Tibial nerve (tissue), 4 donors: ENCODE measurements at regions not wholly inside any gene's neighbourhood (a gene's known extent, or its start where the extent isn't known, plus 50 kb on each side); places are given as distances from the start of the nearest gene placed in this dataset.

Experiments used
- DNase-seq, 2 donors: peaks; one replicate each; pipeline ENCODE4 v3.0.0-alpha.2; 2019; ENCODE audit warnings: low spot score in 2 of 2
- H3K27ac ChIP-seq, 4 donors: fragments of 200-600 bp; sonication (generic) in 3 of 4; one replicate each; pipeline ENCODE4 v1.5.1; 2017 to 2019; ENCODE audit warnings: mild to moderate bottlenecking in 1 of 4
- H3K27me3 ChIP-seq, 2 donors: fragments of 200-600 bp; sonication (generic) in 1 of 2; one replicate each; pipeline versions ENCODE4 v1.5.1 to v1.6.0; 2017 to 2019
- H3K36me3 ChIP-seq, 3 donors: fragments of 200-600 bp; sonication (generic); one replicate each; pipeline ENCODE4 v1.5.1; 2018 to 2019
- H3K4me1 ChIP-seq, 4 donors: fragments of 200-600 bp; sonication (generic) in 3 of 4; one replicate each; pipeline ENCODE4 v1.5.1; 2017 to 2019
- H3K4me3 ChIP-seq, 4 donors: fragments of 200-600 bp; sonication (generic) in 3 of 4; one replicate each; pipeline ENCODE4 v1.5.1; 2017 to 2019; ENCODE audit warnings: mild to moderate bottlenecking in 1 of 4, moderate library complexity in 1 of 4
- H3K9me3 ChIP-seq, 4 donors: fragments of 200-600 bp; sonication (generic) in 3 of 4; one replicate each; pipeline ENCODE4 v1.5.1; 2017 to 2019
- CTCF ChIP-seq, 5 experiments: fragments of 200-600 bp in 3 of 5; fragments of 450-650 bp in 2 of 5; sonication (generic) in 3 of 5; IDR thresholded peaks; one replicate each; pipeline ENCODE4 v1.5.1; 2016 to 2019; ENCODE audit warnings: antibody characterized with exemption in 5 of 5, mild to moderate bottlenecking in 3 of 5, moderate library complexity in 2 of 5
- EP300 ChIP-seq, 2 donors: sonication (generic); formaldehyde crosslinking; IDR thresholded peaks; one replicate each; pipeline ENCODE4 v1.6.1; 2017; ENCODE audit warnings: antibody characterized with exemption in 2 of 2, mild to moderate bottlenecking in 1 of 2
- POLR2A ChIP-seq, 2 donors: fragments of 450-650 bp; IDR thresholded peaks; one replicate each; pipeline ENCODE4 v1.6.1; 2017; ENCODE audit warnings: antibody characterized with exemption in 2 of 2, mild to moderate bottlenecking in 2 of 2, moderate library complexity in 2 of 2
- WGBS, 2 donors: methylation state at CpG; one replicate each; pipeline ENCODE4 v1.1.5; 2018; 5-methylcytosine and 5-hydroxymethylcytosine counted together

GRCh38 chrY:19644889-19645638 lies 99.5 kb downstream of the KDM5D start:
- no peak overlapping the region for H3K27ac ChIP-seq
- no peak overlapping the region for H3K4me3 ChIP-seq
- no peaks in the 10 kb centered on the region for H3K36me3 ChIP-seq
- no peaks in the 10 kb centered on the region for H3K27me3 ChIP-seq
- no peak for DNase-seq
- peaks cover 0 to 10% (median 0%) of the 10 kb centered on the region in 4 donors for H3K9me3 ChIP-seq
- WGBS, 2 donors: 88% methylated on average over 2 of the region's 3 CpGs; no CpG with 5 or more reads in 1 of the 2 donors
- no peaks in the 10 kb centered on the region for H3K4me1 ChIP-seq
- TF ChIP-seq EP300 (IDR thresholded peaks at IDR 0.05) (no peak), CTCF (IDR thresholded peaks at IDR 0.05) (no peak), POLR2A (IDR thresholded peaks at IDR 0.05) (no peak)

GRCh38 chrY:19637651-19638347 lies 106.7 kb downstream of the KDM5D start:
- peaks cover 0 to 9% (median 0%) of the 10 kb centered on the region in 4 donors for H3K9me3 ChIP-seq
- H3K27ac ChIP-seq: no peak overlapping the region
- no peak overlapping the region for H3K4me3 ChIP-seq
- 79% methylated on average over 2 of the region's 4 CpGs; no CpG with 5 or more reads in 1 of the 2 donors for WGBS, 2 donors
- TF ChIP-seq CTCF (IDR thresholded peaks at IDR 0.05) (no peak), EP300 (IDR thresholded peaks at IDR 0.05) (no peak), POLR2A (IDR thresholded peaks at IDR 0.05) (no peak)
- DNase-seq: no peak
- H3K4me1 ChIP-seq: no peaks in the 10 kb centered on the region
- no peaks in the 10 kb centered on the region for H3K36me3 ChIP-seq
- H3K27me3 ChIP-seq: no peaks in the 10 kb centered on the region

GRCh38 chrY:19628926-19629325 lies 115.6 kb downstream of the KDM5D start:
- DNase-seq: no peak
- 75% methylated on average over 2 of the region's 2 CpGs; no CpG with 5 or more reads in 1 of the 2 donors for WGBS, 2 donors
- TF ChIP-seq CTCF (IDR thresholded peaks at IDR 0.05): no peak
- no peak for TF ChIP-seq EP300 (IDR thresholded peaks at IDR 0.05)
- TF ChIP-seq POLR2A (IDR thresholded peaks at IDR 0.05): no peak

GRCh38 chrY:19622392-19622791 lies 122.1 kb downstream of the KDM5D start:
- Histone ChIP-seq H3K27ac (no peak overlapping the region), H3K9me3 (no peaks in the 10 kb centered on the region), H3K36me3 (no peaks in the 10 kb centered on the region), H3K4me1 (no peaks in the 10 kb centered on the region), H3K27me3 (no peaks in the 10 kb centered on the region), H3K4me3 (no peak overlapping the region)
- TF ChIP-seq CTCF (IDR thresholded peaks at IDR 0.05) (no peak), POLR2A (IDR thresholded peaks at IDR 0.05) (no peak), EP300 (IDR thresholded peaks at IDR 0.05) (no peak)
- no peak for DNase-seq
- WGBS, 2 donors: 78% methylated on average over 3 of the region's 3 CpGs; no CpG with 5 or more reads in 1 of the 2 donors

More at GRCh38 chrY:19628926-19629325, 115.6 kb downstream of the KDM5D start:
- no peaks in the 10 kb centered on the region for H3K36me3 ChIP-seq
- H3K9me3 ChIP-seq: no peaks in the 10 kb centered on the region
- no peaks in the 10 kb centered on the region for H3K27me3 ChIP-seq
- H3K27ac ChIP-seq: no peak overlapping the region
- H3K4me3 ChIP-seq: no peak overlapping the region
- H3K4me1 ChIP-seq: no peaks in the 10 kb centered on the region

GRCh38 chrY:19621756-19622155 lies 122.8 kb downstream of the KDM5D start:
- no peak overlapping the region for H3K4me3 ChIP-seq
- no peaks in the 10 kb centered on the region for H3K27me3 ChIP-seq
- H3K9me3 ChIP-seq: no peaks in the 10 kb centered on the region
- no peak overlapping the region for H3K27ac ChIP-seq
- H3K4me1 ChIP-seq: no peaks in the 10 kb centered on the region
- H3K36me3 ChIP-seq: no peaks in the 10 kb centered on the region
- TF ChIP-seq EP300 (IDR thresholded peaks at IDR 0.05) (no peak), CTCF (IDR thresholded peaks at IDR 0.05) (no peak), POLR2A (IDR thresholded peaks at IDR 0.05) (no peak)
- no peak for DNase-seq
